GM10266 (cell line): ENCODE measurements at regions not wholly inside any gene's neighbourhood (a gene's known extent, or its start where the extent isn't known, plus 50 kb on each side); places are given as distances from the start of the nearest gene placed in this dataset.
"Not testable (repeated sequence)": the region's sequence is repeated elsewhere in the genome, so short reads cannot be mapped to it uniquely, and the experiment has no call there.

Experiments used
- DNase-seq: peaks from one replicate; pipeline ENCODE4 v3.0.0; 2012; ENCODE audit errors: extremely low spot score
- TF ChIP-seq, protein P1 (sequence below): IDR thresholded peaks from 2 replicates; pipeline ENCODE4 v1.5.1; 2012; ENCODE audit warnings: mild to moderate bottlenecking, low read depth; ENCODE audit not compliant: control insufficient read depth, insufficient read depth; ENCODE audit errors: missing control alignments

DNA sequence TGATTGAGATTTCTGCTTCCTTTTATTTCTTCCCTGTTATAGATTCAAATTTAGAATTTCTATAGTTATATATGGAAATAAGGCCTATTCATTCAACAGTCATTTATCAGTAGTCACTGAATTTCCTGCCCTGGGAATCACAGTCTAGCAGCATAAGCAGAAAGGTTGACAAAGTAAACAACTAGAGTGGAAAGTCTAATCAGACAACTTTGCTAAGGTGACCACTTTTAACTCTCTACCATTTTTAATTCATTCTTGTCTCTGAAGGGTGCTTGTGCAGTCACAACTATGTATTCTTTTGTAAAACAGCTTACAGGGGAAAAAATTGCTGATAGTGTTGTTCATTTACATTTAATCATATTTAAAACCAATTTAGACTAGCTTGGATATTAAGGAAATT lies 66.1 kb upstream of the PLA2G4A start:
- DNase-seq = no peak

GRCh38 chr1:186761358-186761757 lies 67.4 kb upstream of the PLA2G4A start:
- no peak for DNase-seq
- TF ChIP-seq, protein P1, sequence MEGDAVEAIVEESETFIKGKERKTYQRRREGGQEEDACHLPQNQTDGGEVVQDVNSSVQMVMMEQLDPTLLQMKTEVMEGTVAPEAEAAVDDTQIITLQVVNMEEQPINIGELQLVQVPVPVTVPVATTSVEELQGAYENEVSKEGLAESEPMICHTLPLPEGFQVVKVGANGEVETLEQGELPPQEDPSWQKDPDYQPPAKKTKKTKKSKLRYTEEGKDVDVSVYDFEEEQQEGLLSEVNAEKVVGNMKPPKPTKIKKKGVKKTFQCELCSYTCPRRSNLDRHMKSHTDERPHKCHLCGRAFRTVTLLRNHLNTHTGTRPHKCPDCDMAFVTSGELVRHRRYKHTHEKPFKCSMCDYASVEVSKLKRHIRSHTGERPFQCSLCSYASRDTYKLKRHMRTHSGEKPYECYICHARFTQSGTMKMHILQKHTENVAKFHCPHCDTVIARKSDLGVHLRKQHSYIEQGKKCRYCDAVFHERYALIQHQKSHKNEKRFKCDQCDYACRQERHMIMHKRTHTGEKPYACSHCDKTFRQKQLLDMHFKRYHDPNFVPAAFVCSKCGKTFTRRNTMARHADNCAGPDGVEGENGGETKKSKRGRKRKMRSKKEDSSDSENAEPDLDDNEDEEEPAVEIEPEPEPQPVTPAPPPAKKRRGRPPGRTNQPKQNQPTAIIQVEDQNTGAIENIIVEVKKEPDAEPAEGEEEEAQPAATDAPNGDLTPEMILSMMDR = no peak

More for the DNA sequence above, 66.1 kb upstream of the PLA2G4A start:
- TF ChIP-seq, protein P1 = no peak

DNA sequence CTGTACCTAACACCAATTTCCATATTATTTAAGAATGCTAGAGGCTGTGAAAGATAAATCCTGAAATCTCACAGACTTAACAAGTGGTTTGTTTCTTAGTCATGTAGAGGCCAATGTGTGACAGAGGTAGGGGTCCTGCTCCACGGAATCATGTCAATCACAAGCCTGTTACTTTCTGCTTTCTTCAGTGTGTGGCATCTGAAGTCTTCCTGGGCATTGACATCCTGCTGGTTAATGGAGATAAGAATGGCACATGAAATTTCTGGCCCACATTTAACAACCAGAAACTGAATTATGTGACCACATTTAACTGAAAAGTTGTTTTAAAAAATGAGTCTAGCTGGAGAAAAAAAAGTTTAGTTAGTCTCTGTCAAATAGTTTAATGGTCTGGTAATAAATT lies 68.3 kb upstream of the PLA2G4A start:
- TF ChIP-seq, protein P1 = no peak
- no peak for DNase-seq

DNA sequence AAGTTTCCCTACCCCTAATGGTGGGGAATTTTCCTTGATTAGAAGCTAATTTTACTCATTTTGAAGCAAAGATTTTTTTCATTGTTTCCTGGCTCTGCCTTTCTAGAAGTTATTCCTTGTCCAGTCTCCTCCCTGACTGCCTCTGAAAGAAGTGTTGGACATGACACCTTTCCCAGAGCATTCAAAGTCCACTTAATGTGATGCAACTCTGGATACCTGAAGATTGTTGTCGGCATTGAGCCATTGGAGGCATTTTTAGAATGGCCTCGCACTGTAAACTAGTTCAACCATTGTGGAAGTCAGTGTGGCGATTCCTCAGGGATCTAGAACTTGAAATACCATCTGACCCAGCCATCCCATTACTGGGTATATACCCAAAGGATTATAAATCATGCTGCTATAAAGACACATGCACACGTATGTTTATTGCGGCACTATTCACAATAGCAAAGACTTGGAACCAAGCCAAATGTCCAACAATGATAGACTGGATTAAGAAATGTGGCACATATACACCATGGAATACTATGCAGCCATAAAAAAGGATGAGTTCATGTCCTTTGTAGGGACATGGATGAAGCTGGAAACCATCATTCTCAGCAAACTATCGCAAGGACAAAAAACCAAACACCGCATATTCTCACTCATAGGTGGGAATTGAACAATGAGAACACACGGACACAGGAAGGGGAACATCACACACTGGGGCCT lies 69.7 kb upstream of the PLA2G4A start:
- DNase-seq = not testable (repeated sequence)

DNA sequence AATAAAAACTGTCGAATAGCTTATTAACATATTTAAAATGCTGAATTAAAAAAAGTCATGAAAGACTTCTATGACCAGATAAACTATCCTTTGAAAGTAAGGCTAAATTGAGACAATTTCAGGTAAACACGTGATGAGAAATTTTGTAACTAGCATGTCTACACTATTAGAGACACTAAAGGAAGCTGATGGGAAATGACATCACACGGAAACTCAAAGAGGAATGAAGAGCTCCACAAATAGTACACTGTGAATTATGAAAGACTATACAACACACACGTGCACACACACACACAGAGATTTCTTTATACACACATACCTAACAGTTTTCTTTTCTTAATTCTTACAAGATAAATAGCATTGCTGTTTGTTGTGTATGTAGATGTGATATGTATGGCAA lies 70.9 kb upstream of the PLA2G4A start:
- DNase-seq = no peak
- TF ChIP-seq, protein P1 = no peak

DNA sequence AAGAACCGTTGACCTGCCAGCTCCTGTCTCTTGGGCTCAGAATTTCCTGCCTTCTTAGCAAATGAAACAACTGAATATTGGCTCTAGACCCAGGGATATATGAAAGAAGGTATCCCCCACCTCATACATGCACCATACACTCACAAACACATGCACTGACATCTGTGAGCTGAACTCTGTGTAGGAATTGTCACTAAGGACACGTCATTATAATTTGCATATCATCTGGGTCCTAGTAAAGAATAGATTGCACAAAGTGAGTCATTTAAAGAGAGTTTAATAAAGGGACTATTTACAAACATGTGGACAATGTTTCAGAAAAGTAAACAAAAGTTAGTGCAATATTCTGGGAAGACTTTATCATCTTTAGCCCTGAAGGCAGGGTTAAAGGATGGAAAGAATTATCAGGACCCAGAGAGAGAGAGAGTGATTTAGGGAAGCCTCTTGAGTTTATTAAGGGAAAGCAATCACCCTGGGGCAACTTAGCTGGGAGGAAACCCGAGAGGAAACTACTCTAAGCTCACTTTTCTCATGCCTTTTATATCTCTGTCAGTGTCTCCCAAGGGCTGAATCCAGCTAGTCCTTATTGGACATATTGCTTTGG lies 74.1 kb upstream of the PLA2G4A start:
- no peak for DNase-seq

GRCh38 chr1:186753241-186753640 lies 73.0 kb upstream of the PTGS2 start:
- TF ChIP-seq, protein P1 = no peak
- no peak for DNase-seq

More for the DNA sequence above, 74.1 kb upstream of the PLA2G4A start:
- TF ChIP-seq, protein P1 = no peak
